ENCODE measurements at regions not wholly inside any gene's neighbourhood (a gene's known extent, or its start where the extent isn't known, plus 50 kb on each side); places are given as distances from the start of the nearest gene placed in this dataset.
"Not testable (repeated sequence)": the region's sequence is repeated elsewhere in the genome, so short reads cannot be mapped to it uniquely, and the experiment has no call there.

GRCh38 chr1:182159443-182159842 is 97.9 kb upstream of the ZNF648 start:
- DNase-seq (ENCODE audit: low read depth) = no peak

DNA sequence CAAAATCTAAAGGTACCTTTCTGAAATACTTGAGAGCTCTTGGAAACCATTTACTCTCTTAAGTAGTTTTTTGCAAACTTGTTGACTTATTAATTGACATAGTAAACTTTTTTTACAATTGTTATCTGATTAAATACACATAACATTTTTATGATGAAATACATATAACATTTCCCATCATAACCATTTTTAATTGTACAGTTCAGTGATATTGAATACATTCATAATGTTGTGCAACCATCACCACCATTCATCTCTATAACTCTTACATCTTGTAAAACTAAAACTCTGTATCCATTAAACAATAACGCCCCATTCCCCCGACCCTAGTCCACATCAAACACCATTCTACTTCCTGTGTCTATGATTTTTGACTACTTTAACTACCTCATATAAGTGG is 95.7 kb upstream of the ZNF648 start:
- DNase-seq (ENCODE audit: low read depth) = no peak

DNA sequence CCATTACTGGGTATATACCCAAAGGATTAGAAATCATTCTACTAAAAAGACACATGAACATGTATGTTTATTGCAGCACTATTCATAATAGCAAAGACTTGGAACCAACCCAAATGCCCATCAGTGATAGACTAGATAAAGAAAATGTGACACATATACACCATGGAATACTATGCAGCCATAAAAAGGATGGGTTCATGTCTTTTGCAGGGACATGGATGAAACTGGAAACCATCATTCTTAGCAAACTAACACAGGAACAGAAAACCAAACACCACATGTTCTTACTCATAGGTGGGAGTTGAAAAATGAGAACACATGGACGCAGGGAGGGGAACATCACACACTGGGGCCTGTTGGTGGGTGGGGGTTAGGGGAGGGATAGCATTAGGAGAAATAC is 92.9 kb upstream of the ZNF648 start:
- DNase-seq (ENCODE audit: low read depth) = not testable (repeated sequence)

DNA sequence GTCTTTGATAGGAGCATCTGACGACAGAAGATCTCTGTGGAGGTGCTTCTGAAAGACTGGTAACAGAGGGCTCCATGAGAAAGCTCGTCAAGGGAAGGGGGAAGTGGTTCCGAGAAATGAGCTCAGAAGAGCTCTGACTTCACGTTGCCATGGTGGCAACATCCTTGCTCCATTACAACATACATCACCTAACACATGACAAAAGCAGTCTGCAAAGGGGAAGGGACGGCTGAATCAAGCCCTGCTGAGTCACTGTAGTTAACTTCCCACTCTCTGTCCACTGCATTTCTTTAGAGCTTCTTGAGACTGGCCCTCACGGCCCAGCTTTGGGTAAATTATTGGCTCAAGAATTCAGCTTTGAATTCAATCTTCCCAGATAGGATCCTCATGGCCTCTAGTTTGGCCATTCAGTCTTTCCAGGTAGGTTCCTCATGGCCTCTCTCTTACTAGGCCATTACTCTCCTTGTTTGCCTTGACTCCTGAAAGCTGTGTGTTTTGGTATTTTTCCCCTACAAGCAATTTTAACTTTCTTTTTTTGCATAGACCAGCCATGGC is 88.0 kb upstream of the ZNF648 start:
- DNase-seq (ENCODE audit: low read depth) = peak; percentile 73

DNA sequence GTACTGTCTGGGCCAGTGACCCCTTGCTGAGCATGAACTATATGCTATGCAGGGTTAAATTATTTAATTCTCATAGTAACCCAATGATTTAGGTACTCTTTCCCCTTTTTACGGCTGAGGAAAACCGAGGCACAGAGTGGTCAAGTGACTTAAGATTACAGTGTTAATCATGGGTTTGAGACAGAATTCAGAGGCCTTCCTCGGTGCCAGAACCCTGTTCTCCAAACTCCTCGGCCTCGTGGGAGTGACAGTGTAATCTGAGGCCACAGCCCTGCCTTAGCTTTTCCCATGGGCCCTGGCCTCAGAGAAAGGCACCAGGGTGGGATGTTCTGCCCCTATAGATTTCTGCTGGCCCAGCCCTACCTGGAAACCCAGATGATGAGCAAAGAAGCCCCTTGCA is 86.4 kb upstream of the ZNF648 start:
- DNase-seq (ENCODE audit: low read depth) = no peak

DNA sequence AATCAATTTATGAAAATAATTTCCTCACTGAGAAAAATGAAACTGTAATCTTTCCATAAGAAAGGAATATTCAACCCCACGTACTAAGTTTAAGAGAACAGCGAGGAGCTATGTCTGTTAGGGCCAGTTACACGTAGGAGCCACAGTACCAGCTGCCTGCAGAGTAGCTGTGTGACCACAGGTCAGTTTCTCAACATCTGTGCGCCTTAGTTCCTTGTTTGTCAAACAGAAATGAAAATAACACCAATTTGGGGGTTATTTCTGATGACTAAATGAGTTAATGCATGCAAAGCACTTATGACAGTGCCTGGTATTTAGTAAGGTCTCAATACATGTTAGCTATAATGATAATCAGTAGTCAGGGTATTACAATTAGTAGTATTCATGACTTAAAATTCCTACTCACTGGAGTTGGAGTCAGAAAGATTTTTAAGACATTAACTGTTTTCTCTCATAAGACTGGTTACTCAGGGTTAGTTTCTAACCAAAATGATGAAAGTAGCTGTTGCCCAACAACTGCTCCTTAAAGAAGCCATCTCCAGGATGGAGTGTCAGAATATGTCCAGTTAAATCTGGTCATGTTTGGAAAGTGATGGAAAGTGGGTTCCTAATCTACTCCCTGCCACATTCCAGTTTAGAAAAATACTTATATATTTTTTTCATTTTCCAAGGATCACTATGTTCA is 85.8 kb upstream of the ZNF648 start:
- peak; percentile 21 for DNase-seq (ENCODE audit: low read depth)

DNA sequence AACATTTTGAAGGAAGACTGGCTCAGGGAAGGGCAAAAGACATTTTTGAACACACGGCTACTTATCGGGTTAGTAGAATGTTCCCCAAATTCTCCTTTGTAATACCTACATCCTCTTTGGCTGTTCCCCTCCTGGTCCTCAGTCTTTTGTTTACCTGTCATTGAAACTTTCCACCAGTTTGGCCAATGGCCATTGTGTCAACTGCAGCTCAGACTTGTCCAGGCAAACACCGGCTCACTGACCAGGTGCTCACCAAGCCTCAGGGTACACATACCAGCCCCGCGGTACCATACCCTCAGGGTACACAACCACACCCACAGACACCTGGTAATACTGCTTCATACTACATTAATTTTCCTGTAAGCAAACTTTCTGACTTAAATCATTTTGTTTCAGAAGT is 84.8 kb upstream of the ZNF648 start:
- no peak for DNase-seq (ENCODE audit: low read depth)

DNA sequence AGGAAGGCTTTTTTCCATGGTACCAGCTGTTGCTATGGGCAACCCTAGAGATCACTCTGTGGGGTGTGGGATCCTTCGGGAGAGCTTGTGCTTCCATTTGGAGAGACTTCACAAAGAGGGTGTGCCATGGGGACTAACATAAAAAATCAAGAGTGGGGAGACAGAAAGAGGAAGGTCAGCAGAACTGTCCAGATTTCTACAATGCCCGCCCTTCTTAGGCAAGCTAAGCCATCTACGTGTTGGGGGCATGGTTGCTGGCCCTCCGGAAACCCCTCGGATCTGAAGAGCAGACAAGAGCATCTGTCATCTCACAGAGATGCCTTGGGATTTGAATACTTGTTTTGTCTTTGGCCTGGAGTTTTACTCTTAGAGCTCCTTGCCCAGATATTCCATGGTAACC is 83.9 kb upstream of the ZNF648 start:
- DNase-seq (ENCODE audit: low read depth) = no peak

DNA sequence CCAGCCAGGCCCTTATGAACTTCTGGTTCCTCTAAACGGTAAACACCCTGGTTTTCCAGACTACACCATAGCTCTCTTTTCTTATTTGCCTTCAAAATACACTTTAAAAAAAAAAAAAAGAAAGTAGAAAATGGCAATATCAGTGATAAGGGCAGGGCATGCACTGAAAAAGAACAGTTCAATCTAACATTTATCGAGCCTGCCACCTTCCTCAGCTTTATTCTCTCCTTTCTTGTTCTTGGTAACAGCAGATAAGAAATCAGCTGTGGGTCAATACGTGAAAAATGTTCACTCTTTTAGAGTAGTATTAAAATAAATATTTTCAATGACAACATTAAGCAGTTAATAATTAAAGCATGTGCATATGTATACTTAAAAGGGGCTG is 83.1 kb upstream of the ZNF648 start:
- DNase-seq (ENCODE audit: low read depth) = no peak

DNA sequence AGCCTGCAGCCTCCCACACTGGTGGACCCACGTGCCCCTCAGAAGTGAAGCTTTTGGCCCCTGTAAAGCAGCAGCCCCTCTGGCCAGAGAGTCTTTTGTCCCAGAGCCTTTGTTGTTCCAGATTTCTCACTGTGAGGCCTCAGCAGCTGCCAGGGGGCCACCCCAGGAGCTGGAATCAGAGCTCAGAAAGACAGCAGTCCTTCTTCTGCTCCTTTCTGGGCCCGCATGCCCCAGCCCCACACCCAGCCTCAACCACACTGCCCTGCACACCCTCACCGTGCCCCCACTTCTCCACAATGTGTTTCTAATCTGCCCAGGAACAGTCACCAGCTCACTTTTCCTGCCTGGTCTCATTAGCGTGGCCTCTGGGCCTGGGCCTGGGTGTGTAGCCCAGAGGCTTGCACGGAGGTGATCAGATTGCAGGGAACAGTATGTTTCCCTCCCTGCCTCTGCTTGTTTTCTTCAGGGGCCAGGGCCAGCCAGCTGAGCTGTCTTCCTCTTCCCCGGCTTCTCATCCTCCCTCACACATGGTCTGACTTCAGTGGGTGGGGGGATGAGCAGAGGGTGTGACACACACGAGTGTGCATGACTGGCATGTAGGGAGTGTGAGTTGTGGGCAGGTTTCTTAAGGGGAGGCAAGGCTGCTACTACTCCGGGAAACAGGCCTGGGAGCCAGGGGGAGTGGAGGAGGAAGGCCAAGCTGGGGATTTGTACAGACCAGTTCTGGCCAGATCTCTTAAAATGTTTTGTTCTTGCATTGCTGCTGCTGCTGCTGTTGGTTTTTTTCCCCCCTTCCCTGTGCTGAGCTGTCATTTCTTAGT is 82.5 kb upstream of the ZNF648 start:
- DNase-seq (ENCODE audit: low read depth) = peak; percentile 93

- DNase-seq (ENCODE audit: low read depth) = peak; percentile 62
Observed at GRCh38 chr1:182143154-182143657, 81.7 kb upstream of the ZNF648 start.

- DNase-seq (ENCODE audit: low read depth) = no peak
Observed at GRCh38 chr1:182142621-182143020, 81.1 kb upstream of the ZNF648 start.

DNA sequence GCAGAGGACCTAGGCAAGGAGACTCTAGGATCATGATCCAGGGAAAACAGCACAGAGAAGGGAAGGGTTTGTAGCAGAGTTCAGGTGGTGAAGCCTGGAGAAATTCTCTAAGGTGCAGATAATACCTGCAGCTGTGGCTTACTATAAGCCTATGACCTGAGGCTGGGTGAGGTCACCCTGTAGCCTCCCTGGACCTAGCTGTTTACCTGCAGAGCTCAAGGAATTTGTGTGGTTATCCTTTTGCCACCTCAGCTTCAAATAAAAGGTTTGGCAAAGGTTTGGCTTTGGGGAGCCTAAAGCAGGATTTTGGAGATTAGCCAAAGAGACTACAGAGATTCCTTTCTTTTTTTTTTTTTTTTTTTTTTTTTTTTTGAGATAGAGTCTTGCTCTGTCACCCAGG is 79.5 kb upstream of the ZNF648 start:
- no peak for DNase-seq (ENCODE audit: low read depth)

DNA sequence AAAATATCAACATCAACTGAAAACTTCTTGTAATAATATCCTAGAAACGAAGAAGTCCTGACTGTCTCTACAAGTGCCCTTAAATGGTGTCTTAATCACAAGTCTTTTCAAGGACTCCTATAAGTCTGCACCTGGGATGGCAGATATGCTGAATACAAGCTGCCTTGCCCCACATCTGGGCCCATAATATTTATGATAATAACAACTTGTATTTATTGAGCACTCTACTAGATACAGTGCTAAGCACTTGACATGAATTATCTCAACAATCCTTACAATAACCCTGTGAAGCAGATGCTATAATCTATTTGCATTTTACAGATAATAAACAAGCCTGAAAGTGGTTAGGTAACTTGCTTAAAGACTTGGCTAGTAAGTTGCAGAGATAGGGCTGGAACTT is 78.0 kb upstream of the ZNF648 start:
- DNase-seq (ENCODE audit: low read depth) = no peak

DNA sequence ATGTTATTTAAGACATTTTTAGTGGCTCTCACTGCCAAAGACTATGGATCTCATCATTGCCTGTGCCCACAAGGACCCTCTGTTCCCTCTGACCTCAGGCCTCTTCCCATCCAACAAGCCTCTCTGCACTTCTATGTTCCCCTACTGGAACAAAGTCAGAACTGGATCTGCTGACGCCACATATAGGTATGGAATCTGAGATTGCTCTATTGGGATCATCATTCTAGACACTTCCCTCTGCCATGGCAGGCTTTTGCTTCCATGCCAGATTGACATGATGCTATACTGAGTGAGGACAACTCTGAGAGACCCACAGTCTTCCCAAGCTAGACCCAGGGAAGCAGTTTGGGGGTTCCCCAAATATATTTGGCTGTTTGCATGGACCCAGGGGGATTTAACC is 76.0 kb upstream of the ZNF648 start:
- DNase-seq (ENCODE audit: low read depth) = no peak

DNA sequence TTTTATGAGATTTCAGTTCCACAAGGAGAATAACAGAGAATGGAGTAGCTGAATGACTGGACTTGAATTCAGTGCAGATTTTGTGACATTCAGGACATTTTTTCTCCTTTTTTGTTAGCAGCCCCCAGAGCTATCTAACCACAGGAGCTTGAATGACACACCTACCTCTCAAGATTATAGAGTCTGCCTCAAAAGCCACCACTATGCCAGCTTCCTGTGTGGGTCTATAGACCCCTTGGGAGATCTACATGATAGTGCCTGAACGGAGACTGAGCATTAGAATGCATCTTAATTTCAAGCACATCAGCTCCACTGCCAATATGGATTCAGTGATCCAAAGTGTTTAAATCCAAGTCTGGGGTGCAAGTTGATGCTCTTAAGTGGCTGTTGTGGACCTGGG is 74.4 kb upstream of the ZNF648 start:
- DNase-seq (ENCODE audit: low read depth) = no peak

DNA sequence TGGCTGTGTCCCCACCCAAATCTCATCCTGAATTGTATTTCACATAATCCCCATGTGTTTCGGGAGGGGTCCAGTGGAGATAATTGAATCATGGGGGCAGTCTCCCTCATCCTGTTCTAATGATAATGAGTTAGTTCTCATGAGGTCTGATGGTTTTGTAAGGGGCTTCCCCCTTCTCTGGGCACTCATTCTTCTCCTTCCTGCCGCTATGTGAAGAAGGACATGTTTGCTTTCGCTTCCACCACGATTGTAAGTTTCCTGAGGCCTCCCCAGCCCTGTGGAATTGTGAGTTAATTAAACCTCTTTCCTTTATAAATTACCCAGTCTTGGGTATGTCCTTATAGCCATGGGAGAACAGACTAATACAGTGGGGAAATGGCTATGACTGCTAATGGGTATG is 72.7 kb upstream of the ZNF648 start:
- no peak for DNase-seq (ENCODE audit: low read depth)

DNA sequence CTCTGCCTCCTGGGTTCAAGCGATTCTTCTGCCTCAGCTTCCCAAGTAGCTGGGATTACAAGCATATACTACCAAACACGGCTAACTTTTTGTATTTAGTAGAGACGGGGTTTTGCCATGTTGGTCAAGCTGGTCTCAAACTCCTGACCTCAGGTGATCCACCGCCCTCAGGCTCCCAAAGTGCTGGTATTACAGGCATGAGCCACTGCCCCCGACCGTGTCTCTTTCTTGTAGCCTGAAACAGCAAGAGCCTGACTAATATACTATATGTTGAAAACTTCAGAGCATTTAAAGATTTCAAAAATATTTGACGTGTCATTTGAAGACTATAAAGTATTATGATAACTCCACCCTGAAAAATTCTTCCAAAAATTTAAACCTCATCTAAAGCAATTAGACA is 71.7 kb upstream of the ZNF648 start:
- DNase-seq (ENCODE audit: low read depth) = no peak

DNA sequence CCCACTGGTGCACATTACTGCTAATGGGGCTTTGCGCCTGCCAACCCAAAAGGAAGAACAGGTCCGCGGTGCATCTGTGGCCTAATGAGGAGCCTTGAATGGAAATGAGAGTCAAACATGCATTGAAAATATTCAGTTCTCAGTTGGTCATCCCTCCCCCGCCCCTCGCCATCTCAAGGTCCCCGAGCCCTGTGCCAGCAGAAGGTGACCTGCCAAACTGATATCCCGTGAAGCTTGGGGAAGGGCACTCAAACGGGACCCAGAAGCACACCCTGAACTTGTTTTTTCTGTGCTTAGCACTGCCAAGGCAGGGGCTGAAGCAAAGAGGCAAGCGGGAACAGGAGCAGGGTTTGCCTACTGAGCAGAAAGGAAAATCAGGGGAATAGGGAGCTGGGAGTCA is 67.9 kb upstream of the ZNF648 start:
- DNase-seq (ENCODE audit: low read depth) = no peak

- no peak for DNase-seq (ENCODE audit: low read depth)
Observed at GRCh38 chr1:182128502-182128901, 67.0 kb upstream of the ZNF648 start.

DNA sequence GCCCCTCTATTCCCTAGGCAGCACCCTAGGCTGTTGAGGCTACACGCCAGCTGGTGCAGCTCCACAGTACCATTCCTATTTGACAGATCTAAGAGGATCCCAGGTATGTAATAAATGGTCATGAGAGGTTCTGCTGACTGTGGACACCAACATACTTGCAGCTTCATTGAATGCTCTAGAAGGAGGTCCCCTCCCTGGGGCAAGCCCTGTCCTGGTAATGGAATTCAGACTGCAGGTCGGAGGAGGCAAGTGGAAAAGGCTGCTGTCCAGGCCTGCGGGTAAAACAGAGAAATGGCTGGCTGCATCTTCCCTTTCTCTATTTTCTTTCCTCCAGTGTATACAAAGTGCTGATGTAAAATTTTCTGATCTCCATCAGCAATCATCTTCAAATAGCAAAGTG is 66.1 kb upstream of the ZNF648 start:
- no peak for DNase-seq (ENCODE audit: low read depth)

- no peak for DNase-seq (ENCODE audit: low read depth)
Observed at GRCh38 chr1:182126272-182126800, 64.8 kb upstream of the ZNF648 start.

DNA sequence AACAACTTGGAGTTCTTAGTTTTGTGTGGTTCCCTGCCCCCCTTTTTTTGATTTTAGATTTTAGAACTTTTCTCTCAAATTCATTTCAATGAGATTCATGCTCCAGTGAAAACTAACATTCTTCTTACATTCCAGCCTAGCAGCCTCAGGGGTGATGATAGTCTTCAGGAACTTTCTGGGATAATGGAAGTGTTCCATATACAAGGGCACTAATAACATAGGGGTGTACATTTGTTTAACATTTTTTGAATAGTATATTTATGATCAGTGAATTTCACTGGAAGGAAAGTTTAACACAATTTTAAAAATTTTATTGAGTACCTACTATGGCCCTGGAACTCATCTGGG is 61.4 kb upstream of the ZNF648 start:
- DNase-seq (ENCODE audit: low read depth) = no peak

All from amniotic epithelial cell (primary cell).